ENCODE measurements at regions not wholly inside any gene's neighbourhood (a gene's known extent, or its start where the extent isn't known, plus 50 kb on each side); places are given as distances from the start of the nearest gene placed in this dataset.

DNA sequence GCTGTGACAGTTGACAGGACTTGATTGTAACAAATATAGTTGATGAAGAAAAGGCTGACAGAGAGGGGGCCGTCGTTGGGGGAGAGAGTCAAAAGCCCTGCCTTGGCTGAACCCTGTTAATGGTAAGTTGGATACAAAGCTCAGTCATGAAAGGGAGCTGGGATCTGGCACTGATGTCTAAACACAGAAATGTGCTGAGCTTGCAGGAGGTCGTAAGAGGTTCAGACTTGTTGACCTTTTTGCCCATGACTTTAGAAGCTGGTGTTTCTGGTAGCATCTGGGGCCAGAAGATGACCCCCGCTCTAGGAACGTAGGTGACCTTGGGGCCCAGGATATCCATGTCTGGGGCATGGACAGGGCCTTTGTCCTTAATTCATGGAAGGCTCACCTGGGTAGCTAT lies 294.7 kb downstream of the TCF7L2 start:
- TF ChIP-seq, protein P1, sequence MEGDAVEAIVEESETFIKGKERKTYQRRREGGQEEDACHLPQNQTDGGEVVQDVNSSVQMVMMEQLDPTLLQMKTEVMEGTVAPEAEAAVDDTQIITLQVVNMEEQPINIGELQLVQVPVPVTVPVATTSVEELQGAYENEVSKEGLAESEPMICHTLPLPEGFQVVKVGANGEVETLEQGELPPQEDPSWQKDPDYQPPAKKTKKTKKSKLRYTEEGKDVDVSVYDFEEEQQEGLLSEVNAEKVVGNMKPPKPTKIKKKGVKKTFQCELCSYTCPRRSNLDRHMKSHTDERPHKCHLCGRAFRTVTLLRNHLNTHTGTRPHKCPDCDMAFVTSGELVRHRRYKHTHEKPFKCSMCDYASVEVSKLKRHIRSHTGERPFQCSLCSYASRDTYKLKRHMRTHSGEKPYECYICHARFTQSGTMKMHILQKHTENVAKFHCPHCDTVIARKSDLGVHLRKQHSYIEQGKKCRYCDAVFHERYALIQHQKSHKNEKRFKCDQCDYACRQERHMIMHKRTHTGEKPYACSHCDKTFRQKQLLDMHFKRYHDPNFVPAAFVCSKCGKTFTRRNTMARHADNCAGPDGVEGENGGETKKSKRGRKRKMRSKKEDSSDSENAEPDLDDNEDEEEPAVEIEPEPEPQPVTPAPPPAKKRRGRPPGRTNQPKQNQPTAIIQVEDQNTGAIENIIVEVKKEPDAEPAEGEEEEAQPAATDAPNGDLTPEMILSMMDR (IDR thresholded peaks at IDR 0.05; ENCODE audit: insufficient read depth, low read length) = no peak
- TF ChIP-seq, protein P2, sequence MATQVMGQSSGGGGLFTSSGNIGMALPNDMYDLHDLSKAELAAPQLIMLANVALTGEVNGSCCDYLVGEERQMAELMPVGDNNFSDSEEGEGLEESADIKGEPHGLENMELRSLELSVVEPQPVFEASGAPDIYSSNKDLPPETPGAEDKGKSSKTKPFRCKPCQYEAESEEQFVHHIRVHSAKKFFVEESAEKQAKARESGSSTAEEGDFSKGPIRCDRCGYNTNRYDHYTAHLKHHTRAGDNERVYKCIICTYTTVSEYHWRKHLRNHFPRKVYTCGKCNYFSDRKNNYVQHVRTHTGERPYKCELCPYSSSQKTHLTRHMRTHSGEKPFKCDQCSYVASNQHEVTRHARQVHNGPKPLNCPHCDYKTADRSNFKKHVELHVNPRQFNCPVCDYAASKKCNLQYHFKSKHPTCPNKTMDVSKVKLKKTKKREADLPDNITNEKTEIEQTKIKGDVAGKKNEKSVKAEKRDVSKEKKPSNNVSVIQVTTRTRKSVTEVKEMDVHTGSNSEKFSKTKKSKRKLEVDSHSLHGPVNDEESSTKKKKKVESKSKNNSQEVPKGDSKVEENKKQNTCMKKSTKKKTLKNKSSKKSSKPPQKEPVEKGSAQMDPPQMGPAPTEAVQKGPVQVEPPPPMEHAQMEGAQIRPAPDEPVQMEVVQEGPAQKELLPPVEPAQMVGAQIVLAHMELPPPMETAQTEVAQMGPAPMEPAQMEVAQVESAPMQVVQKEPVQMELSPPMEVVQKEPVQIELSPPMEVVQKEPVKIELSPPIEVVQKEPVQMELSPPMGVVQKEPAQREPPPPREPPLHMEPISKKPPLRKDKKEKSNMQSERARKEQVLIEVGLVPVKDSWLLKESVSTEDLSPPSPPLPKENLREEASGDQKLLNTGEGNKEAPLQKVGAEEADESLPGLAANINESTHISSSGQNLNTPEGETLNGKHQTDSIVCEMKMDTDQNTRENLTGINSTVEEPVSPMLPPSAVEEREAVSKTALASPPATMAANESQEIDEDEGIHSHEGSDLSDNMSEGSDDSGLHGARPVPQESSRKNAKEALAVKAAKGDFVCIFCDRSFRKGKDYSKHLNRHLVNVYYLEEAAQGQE (IDR thresholded peaks at IDR 0.05; ENCODE audit: insufficient replicate concordance, low read depth) = no peak
- TF ChIP-seq POLR2AphosphoS5 (IDR thresholded peaks at IDR 0.05; ENCODE audit: low read depth) = no peak
- TF ChIP-seq SPI1 (IDR thresholded peaks at IDR 0.05; ENCODE audit: borderline replicate concordance, low read depth) = no peak
- no peak for TF ChIP-seq GABPA (IDR thresholded peaks at IDR 0.05; ENCODE audit: low read depth)

Data from HL-60 (cell line).